H1 (cell line): ENCODE measurements at regions not wholly inside any gene's neighbourhood (a gene's known extent, or its start where the extent isn't known, plus 50 kb on each side); places are given as distances from the start of the nearest gene placed in this dataset.

Experiments used
- EGR1 ChIP-seq: IDR thresholded peaks from 2 replicates; pipeline ENCODE4 v1.6.1; 2011; ENCODE audit warnings: low read depth, low read length, borderline replicate concordance
- EZH2 ChIP-seq: fragments of 200-600 bp; sonication (generic); IDR thresholded peaks from 2 replicates; pipeline ENCODE4 v1.7.1; 2012; ENCODE audit warnings: low read depth, mild to moderate bottlenecking, moderate library complexity, low read length, inconsistent platforms; ENCODE audit not compliant: severe bottlenecking
- HDAC6 ChIP-seq: IDR thresholded peaks from one replicate; pipeline ENCODE4 v1.7.1; 2012; ENCODE audit warnings: low read depth, mild to moderate bottlenecking, inconsistent platforms, low read length, moderate library complexity
- POLR2A ChIP-seq, 2 experiments: IDR thresholded peaks; 1 replicate in 1 of 2; 2 replicates in 1 of 2; pipeline ENCODE4 v1.6.1; 2011; ENCODE audit warnings: low read depth in 2 of 2, low read length in 2 of 2, mild to moderate bottlenecking in 2 of 2; ENCODE audit errors: control extremely low read depth in 1 of 2
- POLR2AphosphoS5 ChIP-seq: IDR thresholded peaks from 2 replicates; pipeline ENCODE4 v1.6.1; 2011; ENCODE audit warnings: low read depth, low read length
- TF ChIP-seq, protein P1 (sequence below): IDR thresholded peaks from 2 replicates; pipeline ENCODE4 v1.6.1; 2011; ENCODE audit warnings: low read depth, mild to moderate bottlenecking, low read length; ENCODE audit not compliant: insufficient read depth

DNA sequence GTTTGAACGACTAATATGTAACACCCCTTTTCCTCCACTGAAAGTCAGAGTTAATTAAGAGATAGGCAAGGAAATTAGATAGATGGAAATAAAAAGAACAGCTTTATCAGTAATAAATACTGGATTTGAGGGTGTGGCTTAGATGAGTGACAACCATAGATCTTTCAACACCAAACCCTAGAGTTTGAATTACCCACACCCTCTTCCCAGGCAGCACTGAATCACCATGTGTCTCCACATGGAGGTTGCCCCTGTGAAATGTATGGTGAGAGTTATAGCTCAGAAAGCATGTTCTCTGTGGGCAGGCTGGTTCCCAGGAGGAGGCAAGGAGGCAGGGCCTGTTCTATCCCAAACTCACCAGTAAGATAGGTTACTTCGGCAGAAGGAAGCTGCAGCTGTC lies 69.7 kb downstream of the TMEM174 start:
- no peak for TF ChIP-seq POLR2AphosphoS5
- TF ChIP-seq, protein P1, sequence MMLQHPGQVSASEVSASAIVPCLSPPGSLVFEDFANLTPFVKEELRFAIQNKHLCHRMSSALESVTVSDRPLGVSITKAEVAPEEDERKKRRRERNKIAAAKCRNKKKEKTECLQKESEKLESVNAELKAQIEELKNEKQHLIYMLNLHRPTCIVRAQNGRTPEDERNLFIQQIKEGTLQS: no peak
- TF ChIP-seq EGR1: no peak
- no peak for TF ChIP-seq HDAC6
- no peak for TF ChIP-seq EZH2
- TF ChIP-seq POLR2A (IDR thresholded peaks at IDR 0.05; ENCODE audit: control extremely low read depth in 1 of 2, low read depth in 2 of 2, low read length in 2 of 2): no peak
